Mesodermal cell (in vitro differentiated cells): ENCODE measurements at regions not wholly inside any gene's neighbourhood (a gene's known extent, or its start where the extent isn't known, plus 50 kb on each side); places are given as distances from the start of the nearest gene placed in this dataset.
"Not testable (repeated sequence)": the region's sequence is repeated elsewhere in the genome, so short reads cannot be mapped to it uniquely, and the experiment has no call there.

Experiments
- H3K27ac ChIP-seq: 2 replicates; pipeline ENCODE4 v1.7.0; 2013; ENCODE audit warnings: mild to moderate bottlenecking, low read depth, low read length, moderate library complexity; ENCODE audit not compliant: severe bottlenecking
- H3K36me3 ChIP-seq: 2 replicates; pipeline ENCODE4 v1.7.1; 2013; ENCODE audit warnings: mild to moderate bottlenecking, low read length, moderate library complexity; ENCODE audit not compliant: control insufficient read depth, insufficient read depth
- H3K4me1 ChIP-seq: one replicate; pipeline ENCODE4 v1.7.1; 2013; ENCODE audit warnings: mild to moderate bottlenecking, low read length; ENCODE audit not compliant: insufficient read depth, control insufficient read depth, poor library complexity, severe bottlenecking
- H3K4me3 ChIP-seq: 2 replicates; pipeline ENCODE4 v1.7.0; 2013; ENCODE audit warnings: low read length, control low read depth, mild to moderate bottlenecking; ENCODE audit not compliant: insufficient read depth, poor library complexity, severe bottlenecking; ENCODE audit errors: extremely low read depth
- H3K9me3 ChIP-seq: 2 replicates; pipeline ENCODE4 v1.7.1; 2013; ENCODE audit warnings: mild to moderate bottlenecking, low read length, moderate library complexity; ENCODE audit not compliant: control insufficient read depth
- WGBS, 2 experiments: methylation state at CpG; one replicate each; pipeline ENCODE4 v1.1.5; 2013; ENCODE audit warnings: missing lambda C conversion rate in 2 of 2; ENCODE audit not compliant: insufficient coverage in 2 of 2; 5-methylcytosine and 5-hydroxymethylcytosine counted together

DNA sequence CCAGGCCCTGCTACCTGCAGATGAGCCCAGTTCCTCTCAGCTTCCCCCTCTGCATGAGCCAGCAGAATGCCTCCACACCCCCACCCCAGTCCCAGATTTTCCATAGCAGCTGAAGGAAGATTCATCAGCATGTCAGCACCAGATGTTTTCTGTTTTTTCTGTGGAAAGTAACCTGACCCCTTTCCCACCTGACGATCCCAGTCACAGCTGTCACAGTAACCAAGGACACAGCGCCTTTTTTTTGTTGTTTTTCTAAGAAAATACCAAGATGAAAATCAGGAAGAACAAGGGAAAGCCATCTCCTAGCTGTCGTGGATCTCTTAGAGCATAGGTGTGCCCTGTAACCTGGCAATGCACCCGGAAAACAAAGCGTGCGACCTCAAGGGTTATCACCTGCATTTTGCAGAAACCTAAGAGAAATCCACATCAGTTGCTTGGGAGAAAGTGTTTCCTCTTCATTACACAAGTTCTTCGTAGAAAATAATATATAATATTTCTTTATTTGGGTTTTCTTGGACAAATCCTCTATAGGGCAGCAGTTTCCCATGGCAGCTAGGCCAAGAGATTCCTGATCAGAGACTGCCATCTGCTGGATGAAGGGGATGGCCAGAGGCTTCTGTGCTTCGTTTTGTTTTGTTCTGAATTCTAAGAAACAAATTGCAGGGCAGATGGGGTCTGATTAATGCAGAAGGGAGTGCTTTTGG is 401.9 kb downstream of the TNS3 start:
- Histone ChIP-seq H3K9me3 (no peaks in the 10 kb centered on the region), H3K4me1 (no peaks in the 10 kb centered on the region), H3K36me3 (no peaks in the 10 kb centered on the region), H3K4me3 (no peak overlapping the region), H3K27ac (no peak overlapping the region)
- WGBS, 2 experiments: 50 to 60% methylated on average over 3 to 6 of the region's 8 CpGs

DNA sequence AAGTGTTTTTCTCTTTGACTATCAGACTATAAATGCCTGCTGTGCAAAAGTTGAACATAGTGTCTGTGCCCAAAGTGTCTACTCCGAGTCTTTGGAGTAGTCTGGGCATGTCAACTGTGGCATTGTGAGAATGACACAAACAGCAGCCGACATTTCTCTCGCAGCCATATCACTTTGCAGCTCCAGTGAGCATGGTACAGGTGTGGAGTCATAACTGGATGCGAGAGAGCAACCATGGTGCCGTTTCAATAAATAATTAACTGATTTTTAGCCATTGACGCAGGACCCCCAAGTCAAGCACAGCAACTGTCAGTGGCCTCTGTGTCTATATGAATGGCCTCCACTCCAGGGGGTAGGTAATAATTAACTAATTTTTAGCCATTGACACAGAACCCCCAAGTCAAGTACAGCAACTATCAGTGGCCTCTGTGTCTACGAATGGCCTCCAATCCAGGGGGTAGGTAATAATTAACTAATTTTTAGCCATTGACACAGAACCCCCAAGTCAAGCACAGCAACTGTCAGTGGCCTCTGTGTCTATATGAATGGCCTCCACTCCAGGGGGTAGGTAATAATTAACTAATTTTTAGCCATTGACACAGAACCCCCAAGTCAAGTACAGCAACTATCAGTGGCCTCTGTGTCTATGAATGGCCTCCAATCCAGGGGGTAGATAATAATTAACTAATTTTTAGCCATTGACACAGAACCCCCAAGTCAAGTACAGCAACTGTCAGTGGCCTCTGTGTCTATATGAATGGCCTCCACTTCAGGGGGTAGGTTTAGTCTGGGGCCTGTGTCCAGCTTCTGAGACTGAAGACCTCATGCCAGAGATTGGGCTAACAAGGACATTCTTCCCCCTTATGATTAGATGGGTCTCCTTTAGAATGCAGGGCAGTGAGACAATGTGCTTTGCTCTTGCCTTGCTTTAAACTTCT is 409.0 kb downstream of the TNS3 start:
- H3K4me3 ChIP-seq, H3K4me1 ChIP-seq, H3K9me3 ChIP-seq, H3K27ac ChIP-seq, H3K36me3 ChIP-seq: not testable (repeated sequence)
- WGBS, 2 experiments: 88 to 92% methylated on average over 5 to 6 of the region's 7 CpGs

DNA sequence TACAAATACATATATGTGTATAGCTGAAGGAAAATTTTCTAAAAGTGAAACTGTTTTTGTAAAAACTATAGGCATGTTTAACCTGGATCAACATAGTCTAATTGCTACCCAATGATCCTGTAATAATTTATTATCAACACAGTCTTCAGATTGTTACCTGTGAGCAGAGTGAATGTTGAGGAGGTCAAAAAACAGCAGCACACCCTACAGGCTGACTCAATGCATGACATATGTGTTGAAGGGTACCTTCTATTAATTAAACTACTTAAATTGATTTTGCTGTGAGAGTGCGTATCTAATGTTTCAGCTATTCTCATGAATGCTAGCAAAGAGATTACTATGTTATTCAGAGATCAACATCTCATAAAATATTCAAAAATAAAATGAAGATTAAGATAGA is 411.4 kb downstream of the TNS3 start:
- no peaks in the 10 kb centered on the region for H3K9me3 ChIP-seq
- no CpG with 5 or more reads among the region's 1 CpG for WGBS, 2 experiments
- no peaks in the 10 kb centered on the region for H3K4me1 ChIP-seq

DNA sequence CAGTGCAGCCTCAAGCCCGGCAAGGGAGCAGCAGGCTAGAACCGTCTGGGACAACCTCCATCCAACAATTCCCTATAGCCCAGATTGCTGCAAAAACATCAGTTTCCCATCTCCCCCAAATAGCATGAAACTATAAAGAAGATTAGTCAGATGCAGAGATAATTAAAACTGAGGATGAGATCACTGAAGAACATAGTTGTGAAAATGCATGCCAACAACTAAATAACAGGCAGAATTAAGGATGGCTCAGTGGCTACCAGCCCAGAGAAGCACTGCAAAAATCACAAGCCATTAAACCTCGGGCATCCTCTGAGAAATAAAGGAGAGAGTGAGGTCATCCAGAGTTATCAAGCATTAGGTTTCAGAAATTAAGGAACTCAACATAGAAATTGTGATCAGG is 427.1 kb downstream of the TNS3 start:
- Histone ChIP-seq H3K9me3 (no peaks in the 10 kb centered on the region), H3K4me1 (no peaks in the 10 kb centered on the region), H3K36me3 (no peaks in the 10 kb centered on the region), H3K27ac (no peak overlapping the region), H3K4me3 (no peak overlapping the region)
- WGBS, 2 experiments: no CpG with 5 or more reads among the region's 3 CpGs

More for the DNA sequence above, 411.4 kb downstream of the TNS3 start:
- H3K36me3 ChIP-seq: no peaks in the 10 kb centered on the region
- no peak overlapping the region for H3K4me3 ChIP-seq
- H3K27ac ChIP-seq: no peak overlapping the region

DNA sequence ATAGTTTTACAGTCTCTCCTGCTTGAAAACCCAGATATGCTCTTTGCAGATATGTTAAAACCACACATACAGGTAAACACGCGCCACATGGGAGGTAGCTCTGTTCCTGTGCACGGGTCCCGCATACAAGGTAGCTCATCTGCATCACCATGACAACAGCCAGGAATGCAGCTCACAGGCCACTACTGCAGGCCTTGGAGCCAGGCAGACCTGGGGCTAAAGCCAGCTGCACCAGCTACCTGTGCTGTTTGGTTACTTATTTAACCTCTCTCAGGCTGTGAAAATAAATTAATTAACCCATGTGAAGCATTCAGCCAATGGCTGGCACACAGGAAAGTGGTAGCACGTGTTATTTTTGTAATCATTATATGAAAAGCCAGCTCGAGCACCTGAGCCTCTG is 428.3 kb downstream of the TNS3 start:
- H3K4me1 ChIP-seq: no peaks in the 10 kb centered on the region
- H3K36me3 ChIP-seq: no peaks in the 10 kb centered on the region
- no peak overlapping the region for H3K4me3 ChIP-seq
- no peak overlapping the region for H3K27ac ChIP-seq
- no peaks in the 10 kb centered on the region for H3K9me3 ChIP-seq
- 43 to 53% methylated on average over 4 to 6 of the region's 6 CpGs for WGBS, 2 experiments

DNA sequence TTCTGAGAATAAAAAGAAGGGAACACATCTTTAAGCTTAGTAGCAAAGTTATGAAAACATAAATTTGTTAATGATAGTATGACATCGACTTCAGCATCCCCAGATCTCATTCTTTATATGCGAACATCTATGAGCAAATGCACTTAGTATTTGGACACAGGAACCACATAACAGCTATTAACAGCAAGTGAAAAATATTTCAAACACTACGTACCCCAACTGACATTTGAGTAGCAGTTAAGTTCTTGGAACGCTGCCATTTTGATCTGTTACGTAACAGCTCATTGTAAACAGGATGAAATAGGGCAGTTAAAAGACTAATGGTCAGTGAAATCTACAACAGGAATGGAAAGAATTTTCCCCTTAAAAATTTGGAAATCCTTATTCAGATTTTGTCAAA is 428.9 kb downstream of the TNS3 start:
- Histone ChIP-seq H3K4me3 (no peak overlapping the region), H3K27ac (no peak overlapping the region), H3K4me1 (no peaks in the 10 kb centered on the region), H3K36me3 (no peaks in the 10 kb centered on the region), H3K9me3 (no peaks in the 10 kb centered on the region)
- 72 to 89% methylated on average over 3 to 5 of the region's 5 CpGs for WGBS, 2 experiments

DNA sequence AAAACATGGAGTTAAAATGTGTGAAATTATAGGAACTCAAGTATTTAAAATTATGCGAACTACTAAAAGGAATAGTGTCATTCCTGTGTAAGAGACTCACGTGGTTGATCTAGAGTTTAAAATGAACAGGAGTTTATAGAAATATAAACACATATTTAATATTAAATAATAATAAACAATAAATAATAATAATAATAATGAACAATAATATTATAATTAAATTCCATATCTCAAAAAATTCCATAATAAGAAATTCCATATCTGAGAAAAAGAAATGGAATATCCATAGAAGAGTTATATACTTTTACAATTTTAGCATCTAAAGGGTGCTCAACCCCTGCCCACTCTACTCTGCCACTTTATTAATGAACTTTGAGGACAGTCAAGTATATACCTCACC is 429.6 kb downstream of the TNS3 start:
- H3K36me3 ChIP-seq: no peaks in the 10 kb centered on the region
- no peaks in the 10 kb centered on the region for H3K9me3 ChIP-seq
- no peak overlapping the region for H3K27ac ChIP-seq
- no CpG with 5 or more reads among the region's 2 CpGs for WGBS, 2 experiments
- no peaks in the 10 kb centered on the region for H3K4me1 ChIP-seq
- H3K4me3 ChIP-seq: no peak overlapping the region

DNA sequence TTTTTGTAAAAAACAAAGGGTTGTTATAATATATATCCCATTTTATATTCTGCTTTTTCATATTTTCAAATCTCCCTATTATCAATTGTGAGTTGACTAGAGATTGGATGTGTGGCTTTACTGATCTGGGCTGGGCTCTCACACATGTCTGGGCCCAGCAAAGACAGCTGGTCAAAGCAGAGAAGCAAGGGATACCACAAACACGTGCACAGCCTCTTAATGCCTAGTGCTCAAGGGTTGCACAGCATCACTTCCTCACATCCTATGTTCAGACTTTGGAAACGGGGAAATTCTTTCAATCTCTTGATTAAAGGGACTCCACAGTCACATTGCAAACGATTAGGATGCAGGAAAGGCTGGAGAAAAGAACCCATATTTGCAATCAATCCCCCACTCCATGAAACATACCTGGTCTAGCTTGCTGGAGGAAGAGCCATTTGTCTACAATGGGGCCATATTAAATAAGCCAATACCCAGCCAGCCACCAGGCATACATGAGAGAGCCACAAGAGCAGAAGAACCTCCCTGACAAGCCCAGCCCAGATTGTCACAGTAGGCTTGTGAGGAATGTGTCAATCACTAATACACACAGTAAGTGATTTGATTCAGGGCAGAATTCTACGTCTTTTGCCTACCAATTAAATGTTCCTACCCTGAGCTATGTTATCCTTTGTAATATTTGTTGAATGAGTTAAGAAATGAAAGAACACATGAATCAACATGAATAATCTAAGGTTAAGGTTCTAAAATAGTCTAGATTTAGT is 431.2 kb downstream of the TNS3 start:
- no peaks in the 10 kb centered on the region for H3K9me3 ChIP-seq
- no peak overlapping the region for H3K4me3 ChIP-seq
- WGBS, 2 experiments: 73 to 90% methylated on average over 2 to 3 of the region's 4 CpGs
- H3K36me3 ChIP-seq: no peaks in the 10 kb centered on the region
- H3K27ac ChIP-seq: no peak overlapping the region
- H3K4me1 ChIP-seq: no peaks in the 10 kb centered on the region

DNA sequence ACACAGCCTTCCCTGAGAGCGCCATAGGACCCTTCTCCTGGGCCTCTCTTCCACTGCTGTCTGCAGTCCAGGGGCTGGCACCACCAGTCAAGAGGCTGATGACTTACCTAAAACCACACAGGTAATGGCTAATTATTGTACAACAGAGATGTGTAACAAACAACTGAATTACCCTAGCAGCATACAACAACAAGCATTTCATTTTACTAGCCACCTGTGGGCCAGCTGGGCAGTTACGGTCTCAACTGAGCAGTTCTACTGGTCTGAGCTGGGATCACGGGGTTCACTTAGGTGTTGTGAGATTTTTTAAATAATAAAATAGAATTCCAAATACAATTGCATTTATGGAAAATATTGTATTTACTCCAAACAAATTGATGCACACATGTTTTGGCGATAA is 431.9 kb downstream of the TNS3 start:
- H3K4me3 ChIP-seq: no peak overlapping the region
- H3K27ac ChIP-seq: no peak overlapping the region
- no peaks in the 10 kb centered on the region for H3K9me3 ChIP-seq
- no peaks in the 10 kb centered on the region for H3K4me1 ChIP-seq
- H3K36me3 ChIP-seq: no peaks in the 10 kb centered on the region
- WGBS, 2 experiments: 100% methylated on average over 1 of the region's 4 CpGs

DNA sequence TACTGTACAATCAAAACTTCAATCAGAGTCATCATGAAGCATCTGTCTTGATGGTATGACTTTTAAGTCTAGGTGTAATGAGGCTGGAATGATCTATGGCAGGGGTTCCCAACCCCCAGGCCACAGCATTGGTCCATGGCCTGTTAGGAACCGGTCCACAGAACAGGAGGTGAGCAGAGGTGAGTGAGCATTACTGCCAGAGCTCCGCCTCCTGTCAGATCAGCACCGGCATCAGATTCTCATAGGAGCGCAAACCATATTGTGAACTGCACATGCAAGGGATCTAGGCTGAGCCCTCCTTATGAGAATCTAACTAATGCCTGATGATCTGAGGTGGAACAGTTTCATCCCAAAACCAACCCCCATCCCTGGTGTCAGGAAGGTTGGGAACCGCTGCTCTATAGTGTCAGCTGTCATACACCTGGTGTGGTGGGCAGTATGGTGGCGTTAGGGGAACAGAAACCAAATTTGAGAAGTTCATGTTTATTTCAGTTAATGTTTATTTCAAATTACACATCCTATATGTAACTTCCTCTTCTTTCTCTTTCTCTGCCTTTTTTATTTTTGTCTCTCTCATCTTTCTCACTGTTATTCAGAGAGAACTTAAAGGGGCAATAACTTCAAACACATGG is 432.6 kb downstream of the TNS3 start:
- no peaks in the 10 kb centered on the region for H3K36me3 ChIP-seq
- no peaks in the 10 kb centered on the region for H3K4me1 ChIP-seq
- H3K4me3 ChIP-seq: no peak overlapping the region
- H3K9me3 ChIP-seq: no peaks in the 10 kb centered on the region
- 92 to 96% methylated on average over 3 to 4 of the region's 6 CpGs for WGBS, 2 experiments
- H3K27ac ChIP-seq: no peak overlapping the region
